ENCODE measurements at regions not wholly inside any gene's neighbourhood (a gene's known extent, or its start where the extent isn't known, plus 50 kb on each side); places are given as distances from the start of the nearest gene placed in this dataset.

GRCh38 chr15:100721758-100722550, 119.6 kb downstream of the ASB7 start (continued):
- TF ChIP-seq ZZZ3 (IDR thresholded peaks at IDR 0.05; ENCODE audit: control insufficient read depth, insufficient read length, low read depth): no peak

DNA sequence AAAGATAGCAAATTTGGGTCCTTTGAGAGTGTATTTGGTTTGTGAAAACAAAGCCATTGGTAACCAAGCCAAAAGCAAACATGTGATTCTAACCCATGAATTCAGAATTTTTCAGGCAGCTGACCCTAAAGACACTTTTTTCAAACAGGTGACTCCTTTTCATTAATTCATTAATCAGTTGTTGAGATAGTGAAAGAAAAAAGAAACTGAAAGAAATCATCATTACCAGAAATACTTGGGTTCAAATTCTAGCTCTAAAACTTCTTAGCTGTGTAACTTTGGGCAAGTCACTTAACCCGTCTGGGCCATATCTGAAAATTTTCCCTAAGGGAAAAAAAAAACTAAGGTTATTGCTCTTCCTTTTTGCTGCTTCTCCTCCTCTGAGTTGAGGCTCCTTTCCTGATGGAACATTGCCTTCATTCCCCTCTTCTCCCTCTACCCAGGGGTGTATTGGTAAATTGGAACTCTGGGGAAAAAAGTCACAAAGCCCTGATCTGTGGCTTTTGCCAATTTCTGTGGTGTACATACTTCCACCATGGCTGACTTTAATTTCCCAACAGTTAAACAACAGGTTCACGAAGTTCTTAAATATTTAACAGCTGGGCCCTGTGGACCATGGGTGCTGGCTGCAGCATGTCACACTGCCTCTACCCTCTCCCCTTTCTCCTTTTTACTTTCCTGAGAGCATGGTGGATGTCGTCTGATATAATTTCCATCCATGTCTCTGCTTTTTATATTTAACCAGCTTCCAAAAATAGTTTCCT, 120.3 kb downstream of the ASB7 start:
- H3K27ac ChIP-seq (ENCODE audit: control insufficient read depth, insufficient read depth): no peak overlapping the region
- in situ Hi-C loops (cut with MboI) (no loop called here), intact Hi-C loops (cut with micrococcal nuclease; ENCODE audit: unreplicated experiment) (no loop called here)
- BruUV-seq (replicated peaks): no TSS peak
- SMC1A ChIA-PET (ENCODE audit: uncharacterized antibody, unreplicated experiment): interaction anchor here (0.7 to 1.3 kb wide), 2 partner anchors 11 to 135 kb away, joined by 3 to 6 read pairs; no protein-coding TSS in a partner anchor
- CTCF ChIA-PET: no interaction called here
- no peaks in the 10 kb centered on the region; a peak in 1 of 4 replicates for H3K27me3 ChIP-seq (replicated peaks in 1 of 2; ENCODE audit: control insufficient read depth in 2 of 2, insufficient read depth in 2 of 2, low read length in 1 of 2)
- POLR2A ChIA-PET: no interaction called here
- no peak for ATAC-seq
- H3K9ac ChIP-seq (ENCODE audit: control insufficient read depth, insufficient read depth, low read length): no peak overlapping the region
- WGBS (ENCODE audit: insufficient coverage, insufficient replicate concordance, low lambda C conversion rate, missing lambda C conversion rate): 8% methylated on average over 3 of the region's 3 CpGs
- no peaks in the 10 kb centered on the region for H3K4me1 ChIP-seq (ENCODE audit: control insufficient read depth, insufficient read depth, low read length)
- no peak overlapping the region for H3K4me3 ChIP-seq
- no peak for FAIRE-seq
- H4K20me1 ChIP-seq (ENCODE audit: control insufficient read depth, insufficient read depth): no peaks in the 10 kb centered on the region
- no peaks in the 10 kb centered on the region for H3K9me3 ChIP-seq (replicated peaks; ENCODE audit: control insufficient read depth, insufficient read depth, low read length)
- no peaks in the 10 kb centered on the region for H3K79me2 ChIP-seq (ENCODE audit: control insufficient read depth, insufficient read depth, low read length)
- no peak for DNase-seq (ENCODE audit: low read depth, low spot score)
- H2AFZ ChIP-seq (ENCODE audit: control insufficient read depth, low read depth, low read length): no peak overlapping the region
- TF ChIP-seq STAT3 (IDR thresholded peaks at IDR 0.05; ENCODE audit: low read depth, low read length) (no peak), ZNF24 (IDR thresholded peaks at IDR 0.05) (no peak), HDAC2 (IDR thresholded peaks at IDR 0.05) (no peak), RAD51 (IDR thresholded peaks at IDR 0.05) (no peak), RUNX3 (IDR thresholded peaks at IDR 0.05; ENCODE audit: low read length) (no peak), FOXM1 (IDR thresholded peaks at IDR 0.05; ENCODE audit: low read depth, low read length) (no peak), SUZ12 (IDR thresholded peaks at IDR 0.05; ENCODE audit: unreplicated experiment) (no peak), PML (IDR thresholded peaks at IDR 0.05; ENCODE audit: low read length) (no peak), POU2F2 (IDR thresholded peaks at IDR 0.05; ENCODE audit: borderline replicate concordance, low read depth, low read length) (no peak), ELK1 (IDR thresholded peaks at IDR 0.05; ENCODE audit: low read depth, low read length) (no peak), CHD4 (IDR thresholded peaks at IDR 0.05) (no peak), BACH1 (IDR thresholded peaks at IDR 0.05; ENCODE audit: borderline replicate concordance) (no peak), IKZF2 (IDR thresholded peaks at IDR 0.05) (no peak), GABPA (IDR thresholded peaks at IDR 0.05; ENCODE audit: low read depth) (no peak)
- TF ChIP-seq, protein P1, sequence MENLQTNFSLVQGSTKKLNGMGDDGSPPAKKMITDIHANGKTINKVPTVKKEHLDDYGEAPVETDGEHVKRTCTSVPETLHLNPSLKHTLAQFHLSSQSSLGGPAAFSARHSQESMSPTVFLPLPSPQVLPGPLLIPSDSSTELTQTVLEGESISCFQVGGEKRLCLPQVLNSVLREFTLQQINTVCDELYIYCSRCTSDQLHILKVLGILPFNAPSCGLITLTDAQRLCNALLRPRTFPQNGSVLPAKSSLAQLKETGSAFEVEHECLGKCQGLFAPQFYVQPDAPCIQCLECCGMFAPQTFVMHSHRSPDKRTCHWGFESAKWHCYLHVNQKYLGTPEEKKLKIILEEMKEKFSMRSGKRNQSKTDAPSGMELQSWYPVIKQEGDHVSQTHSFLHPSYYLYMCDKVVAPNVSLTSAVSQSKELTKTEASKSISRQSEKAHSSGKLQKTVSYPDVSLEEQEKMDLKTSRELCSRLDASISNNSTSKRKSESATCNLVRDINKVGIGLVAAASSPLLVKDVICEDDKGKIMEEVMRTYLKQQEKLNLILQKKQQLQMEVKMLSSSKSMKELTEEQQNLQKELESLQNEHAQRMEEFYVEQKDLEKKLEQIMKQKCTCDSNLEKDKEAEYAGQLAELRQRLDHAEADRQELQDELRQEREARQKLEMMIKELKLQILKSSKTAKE (IDR thresholded peaks at IDR 0.05; ENCODE audit: low read depth, poor library complexity, severe bottlenecking): no peak
- TF ChIP-seq, protein P2, sequence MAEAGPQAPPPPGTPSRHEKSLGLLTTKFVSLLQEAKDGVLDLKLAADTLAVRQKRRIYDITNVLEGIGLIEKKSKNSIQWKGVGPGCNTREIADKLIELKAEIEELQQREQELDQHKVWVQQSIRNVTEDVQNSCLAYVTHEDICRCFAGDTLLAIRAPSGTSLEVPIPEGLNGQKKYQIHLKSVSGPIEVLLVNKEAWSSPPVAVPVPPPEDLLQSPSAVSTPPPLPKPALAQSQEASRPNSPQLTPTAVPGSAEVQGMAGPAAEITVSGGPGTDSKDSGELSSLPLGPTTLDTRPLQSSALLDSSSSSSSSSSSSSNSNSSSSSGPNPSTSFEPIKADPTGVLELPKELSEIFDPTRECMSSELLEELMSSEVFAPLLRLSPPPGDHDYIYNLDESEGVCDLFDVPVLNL (IDR thresholded peaks at IDR 0.05; ENCODE audit: low read depth, low read length): no peak
- H3K36me3 ChIP-seq (ENCODE audit: control insufficient read depth in 2 of 2, insufficient read depth in 2 of 2, low read length in 1 of 2): no peaks in the 10 kb centered on the region
- no peak overlapping the region for H3K4me2 ChIP-seq (ENCODE audit: control insufficient read depth, insufficient read depth)
- RAD21 ChIA-PET (ENCODE audit: unreplicated experiment): no interaction called here

All from GM12878 (cell line).